Psoas muscle (tissue), 7 donors: ENCODE measurements at regions not wholly inside any gene's neighbourhood (a gene's known extent, or its start where the extent isn't known, plus 50 kb on each side); places are given as distances from the start of the nearest gene placed in this dataset.
"Not testable (repeated sequence)": the region's sequence is repeated elsewhere in the genome, so short reads cannot be mapped to it uniquely, and the experiment has no call there.

Experiments
- ATAC-seq, 4 donors: fragments of 200-7000 bp; cut with Tn5 transposase; one replicate each; pipeline ENCODE4 v1.9.1; 2020; ENCODE audit warnings: moderate library complexity in 3 of 4, mild to moderate bottlenecking in 2 of 4
- DNase-seq, 2 donors: peaks; one replicate each; pipeline ENCODE4 v3.0.0-alpha.2; 2020
- H3K27ac ChIP-seq: fragments of 200-600 bp; one replicate; pipeline ENCODE4 v1.8.0; 2022
- H3K27me3 ChIP-seq, 3 donors: fragments of 200-600 bp in 1 of 3; one replicate each; pipeline versions ENCODE4 v1.6.1 to v1.8.0; 2013 to 2022; ENCODE audit warnings: low read length in 2 of 3, mild to moderate bottlenecking in 2 of 3, moderate library complexity in 1 of 3; ENCODE audit not compliant: insufficient read depth in 3 of 3
- H3K36me3 ChIP-seq, 2 donors: fragments of 200-600 bp in 1 of 2; one replicate each; pipeline versions ENCODE4 v1.6.1 to v1.8.0; 2013 to 2022; ENCODE audit warnings: low read depth in 1 of 2, mild to moderate bottlenecking in 1 of 2, moderate library complexity in 1 of 2; ENCODE audit not compliant: insufficient read depth in 1 of 2
- H3K4me1 ChIP-seq: fragments of 200-600 bp; one replicate; pipeline ENCODE4 v1.8.0; 2022
- H3K4me3 ChIP-seq: fragments of 200-600 bp; one replicate; pipeline ENCODE4 v1.8.0; 2022; ENCODE audit warnings: mild to moderate bottlenecking
- H3K9me3 ChIP-seq: fragments of 200-600 bp; one replicate; pipeline ENCODE4 v1.8.0; 2022
- WGBS, 3 donors: extraction: QIAGEN DNeasy Blood & Tissue Kit; methylation state at CpG; one replicate each; pipeline versions ENCODE4 v1.1.6 to v1.1.7; 2013; 5-methylcytosine and 5-hydroxymethylcytosine counted together
- intact Hi-C, 2 donors: fragments of 100-400 bp; cut with DNase I; formaldehyde crosslinking; loops; one replicate each; pipeline versions ENCODE4 v1.11.0 to v1.14.2; 2022
- TF ChIP-seq, protein P1 (sequence below): fragments of 200-600 bp; IDR thresholded peaks from one replicate; pipeline ENCODE4 v1.8.0; 2022; ENCODE audit warnings: antibody characterized with exemption
- donor health status: healthy with polysubstance abuse.
- donor health status: DM: no; HTN: no; CAD: no; lungs with moderate emphysema.
- donor health status: Bipolar disorder and iron deficiency.
- donor health status: healthy.
- donor health status: DM: yes; HTN: yes; CAD: no.
- donor health status: DM: no; HTN: no; CAD: no.
- donor health status: DM: yes; HTN: yes; CAD: no.

DNA sequence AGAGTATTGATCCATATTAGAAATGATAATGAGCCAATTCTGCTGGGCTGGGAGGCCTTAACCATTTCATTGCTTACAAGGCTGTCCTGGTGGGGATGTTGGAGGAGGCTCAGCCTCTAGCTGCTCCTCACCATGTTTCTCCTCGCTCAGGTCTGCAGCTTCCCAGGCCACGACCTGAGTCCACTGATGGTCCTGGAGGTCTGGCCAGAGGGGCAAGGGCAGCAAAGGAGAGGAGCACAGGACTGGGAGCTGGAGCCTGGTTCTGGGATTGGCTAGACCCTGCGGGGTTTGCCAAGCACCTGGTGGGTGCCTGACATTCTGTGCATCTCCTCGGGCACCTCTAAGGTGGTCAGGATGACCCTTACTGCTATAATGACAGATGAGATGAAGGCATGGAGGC lies 92.6 kb downstream of the KIF26A start:
- Histone ChIP-seq H3K4me3 (no peak overlapping the region), H3K27me3 (peaks cover 0 to 4% (median 0%) of the 10 kb centered on the region in 3 donors), H3K27ac (no peak overlapping the region), H3K4me1 (no peaks in the 10 kb centered on the region), H3K36me3 (no peaks in the 10 kb centered on the region), H3K9me3 (peaks cover 4% of the 10 kb centered on the region)
- 91 to 95% (median 94%) methylated on average over 4 of the region's 4 CpGs for WGBS, 3 donors
- ATAC-seq, result no peak
- DNase-seq, result peak in 1 of 2 donors; percentile 36
- intact Hi-C loops, result no loop called here
- TF ChIP-seq, protein P1, sequence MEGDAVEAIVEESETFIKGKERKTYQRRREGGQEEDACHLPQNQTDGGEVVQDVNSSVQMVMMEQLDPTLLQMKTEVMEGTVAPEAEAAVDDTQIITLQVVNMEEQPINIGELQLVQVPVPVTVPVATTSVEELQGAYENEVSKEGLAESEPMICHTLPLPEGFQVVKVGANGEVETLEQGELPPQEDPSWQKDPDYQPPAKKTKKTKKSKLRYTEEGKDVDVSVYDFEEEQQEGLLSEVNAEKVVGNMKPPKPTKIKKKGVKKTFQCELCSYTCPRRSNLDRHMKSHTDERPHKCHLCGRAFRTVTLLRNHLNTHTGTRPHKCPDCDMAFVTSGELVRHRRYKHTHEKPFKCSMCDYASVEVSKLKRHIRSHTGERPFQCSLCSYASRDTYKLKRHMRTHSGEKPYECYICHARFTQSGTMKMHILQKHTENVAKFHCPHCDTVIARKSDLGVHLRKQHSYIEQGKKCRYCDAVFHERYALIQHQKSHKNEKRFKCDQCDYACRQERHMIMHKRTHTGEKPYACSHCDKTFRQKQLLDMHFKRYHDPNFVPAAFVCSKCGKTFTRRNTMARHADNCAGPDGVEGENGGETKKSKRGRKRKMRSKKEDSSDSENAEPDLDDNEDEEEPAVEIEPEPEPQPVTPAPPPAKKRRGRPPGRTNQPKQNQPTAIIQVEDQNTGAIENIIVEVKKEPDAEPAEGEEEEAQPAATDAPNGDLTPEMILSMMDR, result no peak

- ATAC-seq, result no peak
- peaks cover 4% of the 10 kb centered on the region for H3K9me3 ChIP-seq
- 61 to 74% (median 62%) methylated on average over 4 of the region's 4 CpGs for WGBS, 3 donors
- no peak overlapping the region for H3K27ac ChIP-seq
- H3K4me1 ChIP-seq, result no peaks in the 10 kb centered on the region
- TF ChIP-seq, protein P1, result no peak
- intact Hi-C loops, result no loop called here
- no peak for DNase-seq
- no peak overlapping the region for H3K4me3 ChIP-seq
- peaks cover 0 to 4% (median 0%) of the 10 kb centered on the region in 3 donors for H3K27me3 ChIP-seq
- no peaks in the 10 kb centered on the region for H3K36me3 ChIP-seq
Observed at GRCh38 chr14:104232070-104232484, 93.7 kb downstream of the KIF26A start.

DNA sequence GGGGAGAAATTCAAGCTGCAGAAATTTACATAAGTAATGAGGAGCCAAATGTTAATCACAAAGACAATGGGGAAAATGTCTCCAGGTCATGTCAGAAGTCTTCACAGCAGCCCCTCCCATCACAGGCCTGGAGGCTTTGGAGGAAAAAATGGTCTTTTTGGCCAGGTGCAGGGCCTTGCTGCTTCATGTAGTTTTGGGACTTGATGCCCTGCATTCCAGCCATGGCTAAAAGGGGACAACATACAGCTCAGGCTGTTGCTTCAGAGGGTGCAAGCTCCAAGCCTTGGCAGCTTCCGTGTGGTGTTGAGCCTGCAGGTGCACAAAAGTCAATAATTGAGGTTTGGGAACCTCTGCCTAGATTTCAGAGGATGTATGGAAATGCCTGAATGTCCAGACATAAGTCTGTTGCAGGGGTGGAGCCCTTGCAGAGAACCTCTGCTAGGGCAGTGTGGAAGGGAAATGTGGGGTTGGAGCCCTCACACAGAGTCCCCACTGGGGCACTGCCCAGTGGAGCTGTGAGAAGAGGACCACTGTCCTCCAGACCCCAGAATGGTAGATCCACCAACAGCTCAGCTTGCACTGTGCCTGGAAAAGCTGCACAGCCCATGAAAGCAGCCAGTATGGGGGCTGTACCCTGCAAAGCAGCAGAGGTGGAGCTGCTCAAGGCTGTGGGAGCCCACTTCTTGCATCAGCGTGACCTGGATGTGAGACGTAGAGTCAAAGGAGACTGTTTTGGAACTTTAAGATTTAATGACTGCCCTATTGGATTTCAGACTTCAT lies 95.8 kb downstream of the KIF26A start:
- H3K4me1 ChIP-seq, H3K9me3 ChIP-seq, H3K27me3 ChIP-seq, DNase-seq, H3K27ac ChIP-seq, H3K4me3 ChIP-seq, intact Hi-C loops, H3K36me3 ChIP-seq, ATAC-seq: not testable (repeated sequence)
- 73 to 94% (median 75%) methylated on average over 3 of the region's 3 CpGs for WGBS, 3 donors

- no peak overlapping the region for H3K4me3 ChIP-seq
- intact Hi-C loops, result no loop called here
- DNase-seq (no peak), ATAC-seq (no peak)
- TF ChIP-seq, protein P1, result no peak
- H3K36me3 ChIP-seq, result no peaks in the 10 kb centered on the region
- H3K4me1 ChIP-seq, result no peaks in the 10 kb centered on the region
- H3K9me3 ChIP-seq, result peaks cover 4% of the 10 kb centered on the region
- 63 to 82% (median 70%) methylated on average over 2 of the region's 2 CpGs for WGBS, 3 donors
- peaks cover 0 to 4% (median 0%) of the 10 kb centered on the region in 3 donors for H3K27me3 ChIP-seq
- H3K27ac ChIP-seq, result no peak overlapping the region
Observed at GRCh38 chr14:104235686-104236085, 97.3 kb downstream of the KIF26A start.

GRCh38 chr14:104237651-104238423 lies 99.5 kb downstream of the KIF26A start:
- TF ChIP-seq, protein P1, result no peak
- H3K4me1 ChIP-seq, result no peaks in the 10 kb centered on the region
- H3K27me3 ChIP-seq, result peaks cover 0 to 4% (median 0%) of the 10 kb centered on the region in 3 donors
- H3K36me3 ChIP-seq, result no peaks in the 10 kb centered on the region
- no peak overlapping the region for H3K4me3 ChIP-seq
- DNase-seq, result no peak
- no peak for ATAC-seq
- intact Hi-C loops, result no loop called here
- H3K27ac ChIP-seq, result no peak overlapping the region
- 79 to 93% (median 79%) methylated on average over 20 to 24 of the region's 24 CpGs for WGBS, 3 donors
- H3K9me3 ChIP-seq, result peaks cover 4% of the 10 kb centered on the region
